Left kidney (tissue), 1 donor: ENCODE measurements at regions not wholly inside any gene's neighbourhood (a gene's known extent, or its start where the extent isn't known, plus 50 kb on each side); places are given as distances from the start of the nearest gene placed in this dataset.

ENCODE experiments used
- DNase-seq: peaks from one replicate; pipeline ENCODE4 v3.0.0-alpha.2; 2013

GRCh38 chr12:103011974-103012763 lies 54.7 kb downstream of the ASCL1 start:
- DNase-seq = no peak

GRCh38 chr12:103012884-103013283 lies 55.4 kb downstream of the ASCL1 start:
- DNase-seq = no peak

DNA sequence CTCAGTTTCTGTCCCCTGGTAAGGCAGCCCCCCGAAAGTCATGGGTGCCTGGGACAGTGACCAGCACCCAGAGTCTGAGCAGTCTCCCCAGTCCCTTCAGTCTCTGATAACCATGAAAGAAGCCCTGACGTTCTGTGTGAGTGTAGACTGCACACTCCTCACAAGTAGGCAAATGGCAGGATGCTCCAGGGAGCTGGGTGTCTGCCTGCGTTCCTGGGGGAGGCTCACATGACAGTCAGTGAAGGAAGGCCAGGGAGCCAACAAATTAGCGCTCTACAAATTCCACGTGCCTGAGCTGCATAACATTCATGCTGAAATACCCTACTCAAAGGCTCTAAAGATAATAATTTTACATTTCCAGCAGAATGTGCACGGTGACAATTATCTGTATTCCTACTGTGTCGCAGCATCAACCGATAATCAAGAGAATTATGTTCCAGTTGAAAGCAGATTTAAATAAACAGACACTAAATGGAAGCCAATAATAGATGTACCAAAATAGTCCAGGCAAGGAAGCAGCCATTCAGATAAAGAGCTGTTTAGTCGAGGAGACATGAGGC lies 56.3 kb downstream of the ASCL1 start:
- no peak for DNase-seq

DNA sequence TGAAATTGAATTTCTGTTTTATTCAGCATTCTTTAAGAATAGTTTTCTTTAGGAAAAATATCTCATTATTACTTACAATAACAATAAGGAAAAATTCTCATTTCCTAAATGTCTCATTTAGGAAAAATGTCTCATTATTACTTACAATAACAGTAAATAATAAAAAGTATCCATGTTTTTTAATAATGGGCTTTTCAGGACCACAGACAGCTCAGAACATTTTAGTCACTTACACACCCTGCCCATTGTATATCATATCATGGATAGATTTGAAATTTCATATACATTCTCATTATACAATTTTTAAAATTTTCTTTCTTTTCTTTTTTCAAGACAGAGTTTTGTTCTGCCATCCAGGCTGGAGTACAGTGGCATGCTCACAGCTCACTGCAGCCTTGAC lies 58.9 kb downstream of the ASCL1 start:
- no peak for DNase-seq

DNA sequence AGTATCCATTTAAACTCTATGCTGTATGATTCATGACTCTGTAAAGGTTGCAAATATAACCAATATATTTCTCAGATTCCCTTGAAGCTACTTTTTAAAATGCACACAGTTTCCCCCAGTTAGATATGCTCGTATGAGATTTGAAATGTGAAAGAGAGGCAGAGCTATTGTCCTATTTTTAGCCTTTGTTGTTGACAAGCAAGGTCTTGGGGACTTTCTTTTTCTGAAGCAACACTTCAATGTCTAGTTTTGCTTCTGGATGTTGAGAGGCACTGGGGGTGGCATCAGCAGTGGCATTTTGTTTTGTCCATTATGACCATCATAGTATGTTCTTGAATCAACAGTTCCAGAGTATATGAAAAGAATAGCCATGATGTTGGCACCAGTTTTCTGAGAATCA lies 63.4 kb downstream of the ASCL1 start:
- no peak for DNase-seq

DNA sequence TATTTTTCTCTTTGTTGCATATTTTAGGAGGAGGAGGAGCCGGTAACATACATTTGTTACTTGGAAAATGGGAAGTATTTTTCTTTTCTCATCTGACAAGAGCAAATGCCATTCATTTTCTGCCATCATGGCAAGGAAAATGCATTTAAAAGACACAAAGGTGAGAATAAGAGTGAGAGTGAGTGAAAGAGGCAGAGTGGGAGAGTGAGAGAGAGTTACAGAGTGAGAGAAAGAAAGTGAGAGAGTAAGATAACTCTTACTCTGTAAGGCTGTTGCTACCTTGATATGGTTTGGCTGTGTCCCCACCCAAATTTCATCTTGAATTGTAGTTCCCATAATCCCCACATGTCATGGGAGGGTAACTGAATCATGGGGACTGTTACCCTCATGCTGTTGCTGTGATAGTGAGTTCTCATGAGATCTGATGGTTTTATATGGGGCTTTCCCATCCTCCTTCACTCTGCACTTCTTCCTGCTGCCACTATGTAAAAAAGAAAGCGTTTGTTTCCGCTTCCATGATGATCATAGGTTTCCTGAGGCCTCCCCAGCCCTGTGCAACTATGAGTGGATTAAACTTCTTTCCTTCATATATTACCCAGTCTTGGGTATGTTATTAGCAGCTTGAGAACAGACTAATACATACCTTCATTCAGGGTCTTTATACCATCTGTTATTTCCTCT lies 64.2 kb downstream of the ASCL1 start:
- DNase-seq = no peak

- no peak for DNase-seq
Measured at GRCh38 chr12:103024650-103025049, 67.2 kb downstream of the ASCL1 start.

GRCh38 chr12:103026643-103027042 lies 69.2 kb downstream of the ASCL1 start:
- DNase-seq = peak; percentile 34

DNA sequence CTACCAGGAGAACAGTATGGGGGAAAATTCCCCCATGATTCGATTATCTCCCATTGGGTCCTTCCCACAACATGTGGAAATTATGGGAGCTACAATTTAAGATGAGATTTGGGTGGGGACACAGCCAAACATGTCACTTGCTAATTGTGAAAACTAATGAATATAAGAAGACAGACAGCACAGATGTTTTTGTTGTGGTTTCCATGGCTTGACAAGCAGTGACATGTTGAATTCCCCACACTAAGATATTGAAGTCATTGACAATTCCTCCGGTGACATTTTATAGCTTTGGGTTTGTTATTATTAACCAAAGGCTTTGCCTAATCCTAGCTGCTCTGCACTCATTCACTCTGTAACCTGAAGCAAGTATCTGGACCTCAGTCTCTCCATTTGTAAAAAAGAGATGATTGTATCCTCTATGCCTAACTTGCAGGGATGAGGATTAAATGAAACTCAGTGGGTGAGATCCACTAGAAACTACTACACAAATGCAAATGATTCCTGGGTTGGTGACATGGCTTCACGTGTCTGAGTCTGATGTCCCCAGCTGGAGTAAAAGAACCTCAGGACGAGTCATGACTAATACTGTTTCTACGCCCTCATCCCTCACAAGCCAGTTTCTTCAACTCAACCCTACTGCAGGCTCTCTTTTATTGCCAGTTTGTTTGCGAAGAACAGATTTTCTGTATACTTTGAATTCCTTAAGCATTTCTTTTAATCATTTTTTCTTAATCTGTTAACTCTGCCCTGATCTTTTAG lies 71.6 kb downstream of the ASCL1 start:
- DNase-seq = no peak

DNA sequence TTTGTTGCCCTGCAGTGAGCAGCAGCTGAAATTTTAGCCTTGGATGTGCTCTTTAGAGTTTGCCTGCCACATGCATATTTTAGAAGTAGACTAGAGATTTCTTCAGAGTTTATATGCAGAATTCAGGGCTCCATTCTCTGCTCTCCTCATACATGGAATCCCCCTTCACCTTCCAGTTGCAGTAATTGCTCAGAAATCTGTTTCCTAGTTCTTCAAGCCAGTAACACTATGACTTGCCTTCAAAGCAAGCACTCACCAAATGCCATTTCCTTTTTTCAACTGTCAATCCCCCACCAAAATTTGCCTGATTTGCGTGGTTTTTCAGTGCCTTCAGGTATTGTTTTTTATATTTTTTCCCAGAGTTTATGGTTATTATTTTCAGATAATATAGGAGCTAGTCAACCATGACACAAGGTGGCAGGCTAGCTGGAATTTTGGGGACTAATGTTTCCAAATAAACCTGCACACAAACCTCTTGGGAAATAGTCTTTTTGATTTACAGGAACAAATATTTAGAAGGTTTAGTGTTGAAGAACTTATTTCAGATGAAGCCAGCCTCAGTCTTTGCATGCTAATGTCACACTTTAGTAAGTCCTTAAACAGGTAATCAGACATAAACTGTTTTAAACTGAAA lies 79.2 kb downstream of the ASCL1 start:
- DNase-seq = no peak

- no peak for DNase-seq
Measured at GRCh38 chr12:103043531-103044486, 86.3 kb downstream of the ASCL1 start.

DNA sequence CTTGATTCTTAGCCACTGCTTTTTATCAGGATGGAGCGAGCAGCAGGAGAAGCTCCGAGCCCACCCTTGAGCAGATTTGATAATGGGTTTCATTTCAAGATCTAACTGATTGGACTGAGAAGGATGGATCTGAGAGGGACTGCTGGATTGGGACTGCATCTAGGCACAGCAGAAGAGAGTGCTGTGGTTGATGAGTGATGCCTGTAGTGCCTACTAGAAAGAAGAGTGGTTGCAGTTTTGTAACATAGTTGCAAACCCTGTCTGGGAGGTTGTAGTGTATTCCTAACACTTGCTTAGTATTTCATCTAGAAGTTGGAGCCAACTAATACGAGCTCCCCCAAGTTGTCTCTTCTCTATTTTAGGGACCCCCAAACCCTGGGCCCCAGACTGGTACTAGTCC lies 88.7 kb downstream of the ASCL1 start:
- DNase-seq = no peak

DNA sequence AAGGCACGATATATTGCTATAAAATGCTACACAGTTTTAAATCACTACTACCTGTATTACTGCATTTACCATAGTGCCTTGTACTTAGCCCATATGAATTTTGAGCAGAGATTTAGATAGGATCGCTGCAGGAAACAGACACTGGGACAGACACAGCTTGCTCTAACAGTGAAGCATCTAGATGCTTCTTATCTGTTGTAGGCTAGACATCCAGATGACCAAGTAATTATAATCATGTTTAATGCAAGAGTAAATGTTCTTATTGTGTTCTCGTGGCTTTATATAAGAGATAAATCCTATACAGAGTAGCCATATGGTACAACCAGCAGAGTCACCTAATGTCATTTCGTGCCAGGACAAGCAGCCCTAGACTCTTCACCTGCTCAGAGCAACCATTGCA lies 92.8 kb downstream of the ASCL1 start:
- no peak for DNase-seq

DNA sequence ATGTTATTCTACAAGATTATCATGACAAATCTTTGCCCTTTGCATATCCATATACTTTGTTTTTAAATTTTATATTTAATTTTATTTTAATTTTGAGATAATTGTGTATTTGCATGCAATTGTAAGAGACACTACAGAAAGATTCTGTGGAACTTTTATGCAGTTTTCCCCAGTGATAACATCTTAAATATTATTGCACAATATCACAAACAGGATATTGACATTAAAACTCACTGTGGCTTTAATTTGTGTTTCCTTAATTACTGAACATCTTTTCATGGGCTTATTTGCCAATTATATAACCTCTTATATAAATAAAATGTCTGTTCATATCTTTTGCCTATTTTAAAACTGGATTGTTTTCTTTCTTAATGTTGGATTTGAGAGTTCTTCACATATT lies 95.6 kb downstream of the ASCL1 start:
- no peak for DNase-seq

DNA sequence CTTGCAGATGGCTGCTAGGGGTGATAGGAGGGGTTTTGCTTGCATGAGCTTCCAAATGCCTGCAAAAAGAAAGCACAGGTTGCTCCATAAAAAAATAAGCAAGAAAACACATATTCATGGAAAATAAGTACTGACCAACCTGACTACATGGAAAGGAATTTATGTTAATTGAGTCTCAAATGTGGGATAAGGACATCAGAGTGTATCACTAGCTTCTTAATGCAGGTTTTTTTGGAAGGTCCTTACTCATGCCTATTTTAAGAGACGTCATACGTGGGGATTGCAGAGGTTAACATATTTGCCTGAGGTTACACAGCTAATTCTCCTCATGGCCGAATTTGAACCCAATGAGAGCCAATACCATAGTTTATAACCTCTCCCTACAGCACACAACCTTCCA lies 116.2 kb downstream of the ASCL1 start:
- no peak for DNase-seq

DNA sequence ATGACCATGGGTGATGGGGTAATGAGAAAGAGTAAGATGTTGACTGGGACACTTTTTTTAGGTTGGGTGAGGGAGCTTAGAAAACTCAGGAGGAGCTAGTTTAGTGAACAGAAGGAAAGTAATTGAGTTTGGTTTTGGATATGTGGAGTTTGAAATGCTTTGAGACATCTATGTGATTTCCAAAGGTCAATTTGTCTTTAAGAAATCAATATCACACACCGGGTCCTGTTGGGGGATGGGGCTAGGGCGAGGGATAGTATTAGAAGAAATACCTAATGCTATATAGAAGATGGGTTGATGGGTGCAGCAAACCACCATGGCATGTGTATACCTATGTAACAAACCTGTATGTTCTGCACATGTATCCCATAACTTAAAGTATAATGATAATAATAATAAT lies 118.4 kb downstream of the ASCL1 start:
- DNase-seq = no peak

- DNase-seq = no peak
Measured at GRCh38 chr12:103077108-103077773, 119.8 kb downstream of the ASCL1 start.

- DNase-seq = no peak
Measured at GRCh38 chr12:103085541-103085940, 128.1 kb downstream of the ASCL1 start.

- no peak for DNase-seq
Measured at GRCh38 chr12:103086471-103086870, 129.0 kb downstream of the ASCL1 start.

DNA sequence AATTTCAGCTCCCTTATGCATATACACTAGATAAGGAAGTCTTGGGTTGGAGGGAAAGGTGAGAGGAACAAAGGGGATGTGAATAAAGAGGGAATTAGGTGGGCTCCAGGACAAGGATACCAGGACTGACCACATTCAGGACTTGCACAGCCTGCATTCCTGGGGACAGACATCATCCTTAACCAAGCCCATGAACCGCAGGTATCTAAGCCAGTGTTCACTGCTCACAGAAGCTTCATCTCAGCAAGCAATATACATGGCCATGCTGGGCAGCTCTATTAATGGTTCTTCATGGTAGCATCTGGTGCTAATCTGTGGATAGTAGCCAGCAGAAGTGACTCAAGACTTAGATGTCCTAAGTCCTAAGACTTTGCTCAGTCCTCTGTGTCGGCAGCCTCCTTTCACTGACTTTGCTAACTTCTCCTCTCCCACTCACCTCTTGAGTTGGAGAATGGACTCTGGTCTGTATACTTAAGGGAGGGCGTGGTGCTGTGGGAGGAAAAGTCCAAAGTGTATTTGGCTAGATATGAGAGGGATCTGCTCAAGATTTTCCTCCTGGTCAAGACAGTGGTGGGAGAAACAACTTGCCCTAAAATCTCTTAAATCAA lies 136.1 kb downstream of the ASCL1 start:
- DNase-seq = no peak
